ENCODE measurements at regions not wholly inside any gene's neighbourhood (a gene's known extent, or its start where the extent isn't known, plus 50 kb on each side); places are given as distances from the start of the nearest gene placed in this dataset.

DNA sequence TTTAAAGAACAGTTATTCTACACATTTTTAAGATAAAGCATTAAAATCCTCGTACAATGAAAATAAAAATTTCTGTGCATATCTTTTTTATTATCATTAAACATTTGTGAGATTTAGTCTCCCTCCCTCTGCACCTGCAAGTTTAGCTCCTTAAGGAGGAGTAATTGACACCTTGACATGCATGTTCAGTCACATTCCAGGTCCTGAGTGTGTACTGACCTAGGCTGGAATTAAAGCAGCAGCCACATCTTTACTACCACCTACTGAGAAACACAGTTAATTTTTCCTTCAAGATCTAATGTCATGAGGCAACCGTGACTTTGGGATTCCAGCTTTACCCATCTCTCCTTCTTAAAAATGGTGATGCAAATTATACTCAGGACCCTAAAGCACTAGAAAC is 123.1 kb upstream of the FREM2 start:
- TF ChIP-seq, protein P1, sequence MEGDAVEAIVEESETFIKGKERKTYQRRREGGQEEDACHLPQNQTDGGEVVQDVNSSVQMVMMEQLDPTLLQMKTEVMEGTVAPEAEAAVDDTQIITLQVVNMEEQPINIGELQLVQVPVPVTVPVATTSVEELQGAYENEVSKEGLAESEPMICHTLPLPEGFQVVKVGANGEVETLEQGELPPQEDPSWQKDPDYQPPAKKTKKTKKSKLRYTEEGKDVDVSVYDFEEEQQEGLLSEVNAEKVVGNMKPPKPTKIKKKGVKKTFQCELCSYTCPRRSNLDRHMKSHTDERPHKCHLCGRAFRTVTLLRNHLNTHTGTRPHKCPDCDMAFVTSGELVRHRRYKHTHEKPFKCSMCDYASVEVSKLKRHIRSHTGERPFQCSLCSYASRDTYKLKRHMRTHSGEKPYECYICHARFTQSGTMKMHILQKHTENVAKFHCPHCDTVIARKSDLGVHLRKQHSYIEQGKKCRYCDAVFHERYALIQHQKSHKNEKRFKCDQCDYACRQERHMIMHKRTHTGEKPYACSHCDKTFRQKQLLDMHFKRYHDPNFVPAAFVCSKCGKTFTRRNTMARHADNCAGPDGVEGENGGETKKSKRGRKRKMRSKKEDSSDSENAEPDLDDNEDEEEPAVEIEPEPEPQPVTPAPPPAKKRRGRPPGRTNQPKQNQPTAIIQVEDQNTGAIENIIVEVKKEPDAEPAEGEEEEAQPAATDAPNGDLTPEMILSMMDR (conservative IDR thresholded peaks at IDR 0.05; ENCODE audit: low read length) = no peak
- TF ChIP-seq EZH2phosphoT487 (IDR thresholded peaks at IDR 0.05; ENCODE audit: borderline replicate concordance, low read depth, low read length) = no peak

Measured in OCI-LY7 (cell line).